HCT116 (cell line): ENCODE measurements at regions not wholly inside any gene's neighbourhood (a gene's known extent, or its start where the extent isn't known, plus 50 kb on each side); places are given as distances from the start of the nearest gene placed in this dataset.

Experiments used
- ATAC-seq: fragments of 200-7000 bp; cut with Tn5 transposase; 2 replicates; pipeline ENCODE4 v1.9.1; 2020; ENCODE audit warnings: mild to moderate bottlenecking, moderate library complexity
- BruUV-seq: library from RNA; stranded (reverse); fragments of 400-500 nt; replicated peaks from 2 replicates; lab custom pipeline; 2021; lab: Mats Ljungman, UMichigan
- CTCF ChIA-PET: fragments of 300-600 bp; sonication (Branson Sonifier 250); formaldehyde crosslinking; loops from one replicate; lab custom pipeline; 2021; ENCODE audit warnings: antibody characterized with exemption; lab: Charles Lee
- POLR2A ChIA-PET: fragments of 300-600, 350-600 bp; sonication (Branson Sonifier 250); formaldehyde crosslinking; loops from one replicate; lab custom pipeline; 2021; ENCODE audit warnings: antibody characterized with exemption; lab: Charles Lee
- RAD21 ChIA-PET, 2 experiments: fragments of 300-600 bp; sonication (Branson Sonifier 250); formaldehyde crosslinking; loops; one replicate each; lab custom pipeline; 2023; ENCODE audit warnings: low total read pairs in 2 of 2; ENCODE audit not compliant: uncharacterized antibody in 2 of 2, unreplicated experiment in 2 of 2, low non-redundant PET in 1 of 2; lab: Charles Lee
- DNase-seq: peaks from one replicate; pipeline ENCODE4 v3.0.0-alpha.2; 2010; ENCODE audit warnings: low read depth, low spot score
- H2AFZ ChIP-seq: fragments of 200-600 bp; shearing (Covaris generic), sonication (generic); 2 replicates; pipeline ENCODE4 v1.6.1; 2017; ENCODE audit warnings: low read depth, mixed run types, mixed read lengths, antibody characterized with exemption, low read length; ENCODE audit not compliant: poor library complexity, severe bottlenecking
- H3K27ac ChIP-seq: 2 replicates; pipeline ENCODE4 v1.5.1; 2012; ENCODE audit warnings: low read depth, low read length
- H3K27me3 ChIP-seq: fragments of 200-600 bp; sonication (generic); 2 replicates; pipeline ENCODE4 v1.6.1; 2016; ENCODE audit warnings: mixed run types, low read length, mixed read lengths; ENCODE audit not compliant: insufficient read depth
- H3K36me3 ChIP-seq, 2 experiments: fragments of 200-500 bp in 1 of 2; fragments of 200-600 bp in 1 of 2; sonication (Bioruptor generic) in 1 of 2; sonication (generic) in 1 of 2; 2 replicates each; pipeline versions ENCODE4 v1.5.1 to v1.6.1; 2014 to 2016; ENCODE audit warnings: low read length in 2 of 2, inconsistent platforms in 1 of 2, mixed read lengths in 1 of 2, mixed run types in 1 of 2; ENCODE audit not compliant: insufficient read depth in 2 of 2, control insufficient read depth in 1 of 2
- H3K4me1 ChIP-seq, 2 experiments: fragments of 200-600 bp in 1 of 2; sonication (generic) in 1 of 2; 2 replicates each; pipeline versions ENCODE4 v1.5.1 to v1.6.1; 2012 to 2017; ENCODE audit warnings: low read length in 2 of 2, inconsistent platforms in 1 of 2, mild to moderate bottlenecking in 1 of 2, mixed read lengths in 1 of 2, mixed run types in 1 of 2, moderate library complexity in 1 of 2; ENCODE audit not compliant: insufficient read depth in 2 of 2, control insufficient read depth in 1 of 2
- H3K4me2 ChIP-seq: fragments of 200-600 bp; sonication (generic); 2 replicates; pipeline ENCODE4 v1.6.1; 2017; ENCODE audit warnings: mixed run types, low read length, mixed read lengths
- H3K4me3 ChIP-seq, 2 experiments: fragments of 200-600 bp in 1 of 2; sonication (generic) in 1 of 2; replicated peaks in 1 of 2; 2 replicates each; pipeline ENCODE4 v1.5.1; 2011 to 2016; ENCODE audit warnings: low read length in 2 of 2, control low read depth in 1 of 2, low read depth in 1 of 2, mild to moderate bottlenecking in 1 of 2, mixed read lengths in 1 of 2, mixed run types in 1 of 2
- H3K79me2 ChIP-seq: fragments of 200-600 bp; sonication (generic); 2 replicates; pipeline ENCODE4 v1.6.1; 2017; ENCODE audit warnings: mild to moderate bottlenecking, mixed run types, low read length, moderate library complexity, mixed read lengths; ENCODE audit not compliant: insufficient read depth
- H3K9ac ChIP-seq: fragments of 200-600 bp; sonication (generic); 2 replicates; pipeline ENCODE4 v1.6.1; 2016; ENCODE audit warnings: low read length, mixed read lengths
- H3K9me2 ChIP-seq: fragments of 200-600 bp; sonication (generic), shearing (Covaris generic); 2 replicates; pipeline ENCODE4 v1.6.1; 2017; ENCODE audit warnings: mixed run types, mild to moderate bottlenecking, moderate library complexity; ENCODE audit not compliant: insufficient read depth
- H3K9me3 ChIP-seq, 2 experiments: fragments of 200-500 bp in 1 of 2; fragments of 200-600 bp in 1 of 2; sonication (Bioruptor generic) in 1 of 2; sonication (generic) in 1 of 2; 2 replicates each; pipeline ENCODE4 v1.6.1; 2014 to 2017; ENCODE audit warnings: low read length in 2 of 2, mixed read lengths in 2 of 2, inconsistent platforms in 1 of 2, low read depth in 1 of 2, mild to moderate bottlenecking in 1 of 2, mixed run types in 1 of 2, moderate library complexity in 1 of 2; ENCODE audit not compliant: control insufficient read depth in 1 of 2, insufficient read depth in 1 of 2
- H4K20me1 ChIP-seq: fragments of 200-600 bp; sonication (generic), shearing (Covaris generic); 2 replicates; pipeline ENCODE4 v1.6.1; 2017; ENCODE audit warnings: mixed run types, mild to moderate bottlenecking, moderate library complexity; ENCODE audit not compliant: insufficient read depth
- CBX3 ChIP-seq: IDR thresholded peaks from 2 replicates; pipeline ENCODE4 v1.6.1; 2012; ENCODE audit warnings: low read depth
- EGR1 ChIP-seq: IDR thresholded peaks from 2 replicates; pipeline ENCODE4 v1.6.1; 2012; ENCODE audit warnings: low read depth
- ELF1 ChIP-seq: IDR thresholded peaks from 2 replicates; pipeline ENCODE4 v1.6.1; 2012; ENCODE audit warnings: low read depth, borderline replicate concordance
- EZH2 ChIP-seq: fragments of 200-600 bp; sonication (generic); IDR thresholded peaks from 2 replicates; pipeline ENCODE4 v1.6.1; 2017; ENCODE audit warnings: antibody characterized with exemption, mixed run types
- EZH2phosphoT487 ChIP-seq: fragments of 200-600 bp; IDR thresholded peaks from 2 replicates; pipeline ENCODE4 v1.6.1; 2018; ENCODE audit warnings: antibody characterized with exemption, borderline replicate concordance
- JUND ChIP-seq: IDR thresholded peaks from 2 replicates; pipeline ENCODE4 v1.6.1; 2012
- SRF ChIP-seq: IDR thresholded peaks from 2 replicates; pipeline ENCODE4 v1.6.1; 2012; ENCODE audit warnings: low read depth
- YY1 ChIP-seq: IDR thresholded peaks from 2 replicates; pipeline ENCODE4 v1.6.1; 2011; ENCODE audit warnings: low read length, low read depth, moderate library complexity, mild to moderate bottlenecking; ENCODE audit not compliant: insufficient replicate concordance; ENCODE audit errors: extremely low read depth
- ZNF274 ChIP-seq: fragments of 200-500 bp; sonication (Bioruptor generic); IDR thresholded peaks from 2 replicates; pipeline ENCODE4 v1.6.1; 2014; ENCODE audit warnings: mild to moderate bottlenecking, low read depth, low read length, inconsistent platforms
- intact Hi-C: fragments of 100-400 bp; cut with micrococcal nuclease; formaldehyde crosslinking; loops from 2 replicates; pipeline ENCODE4 v1.10.0; 2022
- TF ChIP-seq, protein P1 (sequence below): IDR thresholded peaks from 2 replicates; pipeline ENCODE4 v1.6.1; 2012
- TF ChIP-seq, protein P2 (sequence below): IDR thresholded peaks from 2 replicates; pipeline ENCODE4 v1.6.1; 2012
- TF ChIP-seq, protein P3 (sequence below): IDR thresholded peaks from 2 replicates; pipeline ENCODE4 v1.6.1; 2011; ENCODE audit warnings: mild to moderate bottlenecking, low read length, moderate library complexity; ENCODE audit not compliant: insufficient replicate concordance; ENCODE audit errors: extremely low read depth

DNA sequence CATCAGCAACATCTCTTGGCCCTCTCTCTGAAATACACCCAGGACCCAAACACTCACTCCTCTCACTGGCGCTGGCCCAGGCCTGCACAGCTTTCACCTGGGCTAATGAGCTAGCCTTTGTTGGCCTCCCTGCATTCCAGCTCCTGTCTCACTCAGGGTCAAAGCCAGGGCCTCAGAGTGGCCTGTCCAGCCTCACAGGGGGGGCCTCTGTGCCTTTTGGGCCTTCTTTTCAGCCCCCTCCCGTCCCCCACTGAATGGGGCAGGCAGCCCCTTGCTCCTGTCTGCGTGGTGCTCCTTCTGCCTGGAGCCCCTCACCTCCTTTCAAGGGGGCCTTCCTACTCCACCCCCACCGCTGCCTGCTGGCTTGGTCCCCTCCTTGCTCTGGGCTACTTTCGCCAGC is 59.0 kb upstream of the PRR23E start:
- CTCF ChIA-PET, result no interaction called here
- Histone ChIP-seq H3K4me1 (no peaks in the 10 kb centered on the region), H3K36me3 (no peaks in the 10 kb centered on the region), H3K4me3 (no peak overlapping the region)
- TF ChIP-seq, protein P1, sequence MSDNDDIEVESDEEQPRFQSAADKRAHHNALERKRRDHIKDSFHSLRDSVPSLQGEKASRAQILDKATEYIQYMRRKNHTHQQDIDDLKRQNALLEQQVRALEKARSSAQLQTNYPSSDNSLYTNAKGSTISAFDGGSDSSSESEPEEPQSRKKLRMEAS, result no peak
- TF ChIP-seq YY1, result no peak
- TF ChIP-seq EZH2, result no peak
- TF ChIP-seq, protein P2, sequence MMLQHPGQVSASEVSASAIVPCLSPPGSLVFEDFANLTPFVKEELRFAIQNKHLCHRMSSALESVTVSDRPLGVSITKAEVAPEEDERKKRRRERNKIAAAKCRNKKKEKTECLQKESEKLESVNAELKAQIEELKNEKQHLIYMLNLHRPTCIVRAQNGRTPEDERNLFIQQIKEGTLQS, result no peak
- no peak for TF ChIP-seq ELF1
- no peak for TF ChIP-seq EGR1
- no peak for TF ChIP-seq EZH2phosphoT487
- TF ChIP-seq, all 23 proteins: peak for 0
- Histone ChIP-seq H3K9me2 (no peaks in the 10 kb centered on the region), H3K4me2 (no peak overlapping the region), H3K9me3 (no peaks in the 10 kb centered on the region), H3K27me3 (0 out of 2 replicates have a peak, but pooled peaks cover 2% of the 10 kb centered on the region), H3K9ac (no peak overlapping the region), H2AFZ (no peak overlapping the region), H3K27ac (no peak overlapping the region), H3K79me2 (no peaks in the 10 kb centered on the region), H4K20me1 (no peaks in the 10 kb centered on the region)
- ATAC-seq, result no peak
- intact Hi-C loops, result no loop called here
- POLR2A ChIA-PET, result no interaction called here
- no peak for DNase-seq
- RAD21 ChIA-PET, result no interaction called here
- BruUV-seq, result no TSS peak

DNA sequence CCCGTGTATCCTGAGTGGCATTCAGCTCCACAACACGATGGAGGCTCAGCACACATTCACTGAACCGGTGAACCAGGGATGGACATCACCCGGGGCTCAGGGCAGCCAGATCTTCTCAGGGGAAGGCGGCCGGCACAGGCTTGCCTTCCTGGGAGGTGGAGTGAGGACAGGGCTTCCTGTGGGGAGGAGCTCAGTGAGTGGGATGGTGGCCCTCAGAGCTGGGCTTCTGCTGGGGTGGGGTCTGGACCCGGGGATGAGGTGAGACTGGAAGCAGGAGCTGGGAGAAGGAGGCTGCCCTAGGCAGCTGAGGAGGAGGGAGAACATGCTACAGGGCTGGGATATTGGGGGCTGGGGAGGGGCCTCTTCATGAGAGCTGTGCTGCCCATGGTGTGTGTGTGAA is 58.5 kb upstream of the PRR23E start:
- CTCF ChIA-PET, result no interaction called here
- no peaks in the 10 kb centered on the region for H4K20me1 ChIP-seq
- no peaks in the 10 kb centered on the region for H3K9me3 ChIP-seq
- no peaks in the 10 kb centered on the region for H3K79me2 ChIP-seq
- no TSS peak for BruUV-seq
- no peaks in the 10 kb centered on the region for H3K9me2 ChIP-seq
- no peaks in the 10 kb centered on the region for H3K36me3 ChIP-seq
- H3K4me1 ChIP-seq, result no peaks in the 10 kb centered on the region
- H3K4me2 ChIP-seq, result no peak overlapping the region
- POLR2A ChIA-PET, result no interaction called here
- no peak overlapping the region for H2AFZ ChIP-seq
- TF ChIP-seq ZNF274 (no peak), JUND (no peak), CBX3 (no peak), ELF1 (no peak), SRF (no peak)
- TF ChIP-seq, protein P3, sequence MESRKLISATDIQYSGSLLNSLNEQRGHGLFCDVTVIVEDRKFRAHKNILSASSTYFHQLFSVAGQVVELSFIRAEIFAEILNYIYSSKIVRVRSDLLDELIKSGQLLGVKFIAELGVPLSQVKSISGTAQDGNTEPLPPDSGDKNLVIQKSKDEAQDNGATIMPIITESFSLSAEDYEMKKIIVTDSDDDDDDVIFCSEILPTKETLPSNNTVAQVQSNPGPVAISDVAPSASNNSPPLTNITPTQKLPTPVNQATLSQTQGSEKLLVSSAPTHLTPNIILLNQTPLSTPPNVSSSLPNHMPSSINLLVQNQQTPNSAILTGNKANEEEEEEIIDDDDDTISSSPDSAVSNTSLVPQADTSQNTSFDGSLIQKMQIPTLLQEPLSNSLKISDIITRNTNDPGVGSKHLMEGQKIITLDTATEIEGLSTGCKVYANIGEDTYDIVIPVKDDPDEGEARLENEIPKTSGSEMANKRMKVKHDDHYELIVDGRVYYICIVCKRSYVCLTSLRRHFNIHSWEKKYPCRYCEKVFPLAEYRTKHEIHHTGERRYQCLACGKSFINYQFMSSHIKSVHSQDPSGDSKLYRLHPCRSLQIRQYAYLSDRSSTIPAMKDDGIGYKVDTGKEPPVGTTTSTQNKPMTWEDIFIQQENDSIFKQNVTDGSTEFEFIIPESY, result no peak
- intact Hi-C loops, result no loop called here
- no peaks in the 10 kb centered on the region for H3K27me3 ChIP-seq
- ATAC-seq (no peak), DNase-seq (no peak)
- RAD21 ChIA-PET, result no interaction called here
- no peak overlapping the region for H3K4me3 ChIP-seq
- no peak overlapping the region for H3K9ac ChIP-seq
- H3K27ac ChIP-seq, result no peak overlapping the region
